ENCODE measurements at regions not wholly inside any gene's neighbourhood (a gene's known extent, or its start where the extent isn't known, plus 50 kb on each side); places are given as distances from the start of the nearest gene placed in this dataset.

DNA sequence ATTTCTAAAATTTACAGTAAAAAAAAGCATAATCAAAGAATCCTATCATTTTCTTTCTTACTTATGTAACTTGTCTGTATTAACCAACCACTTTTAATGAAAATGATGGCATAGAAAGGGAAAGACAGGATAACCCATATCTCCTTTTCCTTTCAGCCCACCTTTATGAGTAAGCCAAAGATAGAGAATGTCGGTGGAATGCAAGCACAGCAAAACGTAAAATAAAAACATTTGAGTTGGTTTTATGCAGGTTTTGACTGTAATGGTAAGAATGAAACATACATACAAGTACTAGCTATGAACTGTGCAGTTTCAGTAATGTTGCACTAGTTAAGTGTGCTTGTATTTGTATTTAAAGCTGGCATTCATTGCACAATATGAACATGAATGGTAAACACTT, 360.3 kb downstream of the FOXG1 start:
- DNase-seq: no peak

DNA sequence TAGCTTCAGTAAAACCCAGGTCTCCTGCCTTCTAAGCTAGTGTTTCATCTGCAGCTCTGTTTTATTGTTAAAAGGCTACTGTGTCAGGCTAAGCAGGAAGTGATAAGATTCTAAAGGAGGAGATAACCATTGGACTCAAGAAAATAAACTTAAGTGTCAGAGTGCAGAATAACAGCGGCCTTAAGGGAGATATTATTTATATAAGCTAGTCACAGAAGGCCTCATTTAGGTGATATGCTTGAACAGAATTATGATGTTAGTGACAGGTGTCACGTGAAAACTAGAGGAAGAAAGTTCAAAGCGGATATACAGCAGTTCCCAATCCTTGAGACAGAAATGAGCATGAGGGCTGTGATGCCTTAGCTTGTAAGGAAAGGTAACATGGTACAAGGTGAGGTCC, 373.4 kb downstream of the FOXG1 start:
- no peak for DNase-seq

DNA sequence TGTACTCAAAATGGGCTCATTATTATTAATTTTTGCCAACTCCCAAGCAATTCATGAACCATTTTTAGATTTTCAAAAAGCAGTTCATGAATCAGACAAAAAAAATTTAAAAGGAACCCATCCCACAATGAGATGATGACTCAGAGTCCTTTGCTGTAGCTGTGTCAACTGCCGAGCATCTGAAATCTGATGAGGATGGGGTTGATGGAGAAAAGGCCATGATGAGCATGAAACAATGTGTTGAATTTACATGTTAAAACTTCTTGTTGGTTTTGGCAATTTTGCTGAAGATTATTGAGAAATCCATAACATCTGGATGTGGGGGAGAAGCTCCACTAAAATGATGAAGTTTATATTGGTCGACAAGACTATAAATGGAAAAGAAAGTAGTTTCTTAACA, 378.0 kb downstream of the FOXG1 start:
- no peak for DNase-seq

DNA sequence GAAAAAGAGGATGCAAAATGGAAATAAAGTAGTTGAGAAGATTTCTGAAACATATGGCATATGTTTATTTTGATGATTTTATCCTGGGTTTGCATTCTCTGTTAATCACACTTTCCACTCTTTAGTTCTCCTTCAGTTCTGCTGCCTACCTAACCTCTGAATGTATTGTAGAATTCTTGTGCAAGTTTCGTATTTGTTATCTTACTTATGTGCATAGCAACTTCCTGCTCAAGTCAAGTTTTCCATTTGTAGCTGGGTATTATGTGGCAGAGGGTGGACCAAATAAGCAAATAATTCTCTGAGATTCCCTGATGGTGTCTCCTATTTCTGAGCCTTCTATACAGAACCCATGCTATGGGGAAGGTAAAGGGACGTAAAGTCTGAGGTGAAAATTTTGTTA, 381.6 kb downstream of the FOXG1 start:
- DNase-seq: no peak

DNA sequence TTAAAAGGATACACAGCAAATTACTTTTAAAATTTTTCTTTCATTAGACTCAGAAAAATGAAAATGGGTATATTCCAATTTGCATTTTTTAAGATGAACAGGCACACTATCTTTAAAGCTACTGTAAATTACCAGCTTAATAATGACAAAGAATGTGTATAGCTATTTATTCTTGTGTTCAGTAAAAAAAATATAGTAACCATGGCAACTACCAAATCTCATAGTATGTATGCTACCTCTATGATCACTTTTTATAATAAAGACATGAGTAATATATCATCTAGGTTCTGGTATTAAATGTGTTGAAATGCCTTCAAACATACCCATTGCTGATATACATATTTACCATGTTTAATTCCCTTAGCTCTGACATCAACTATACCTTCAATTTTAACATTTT, 383.2 kb downstream of the FOXG1 start:
- no peak for DNase-seq

DNA sequence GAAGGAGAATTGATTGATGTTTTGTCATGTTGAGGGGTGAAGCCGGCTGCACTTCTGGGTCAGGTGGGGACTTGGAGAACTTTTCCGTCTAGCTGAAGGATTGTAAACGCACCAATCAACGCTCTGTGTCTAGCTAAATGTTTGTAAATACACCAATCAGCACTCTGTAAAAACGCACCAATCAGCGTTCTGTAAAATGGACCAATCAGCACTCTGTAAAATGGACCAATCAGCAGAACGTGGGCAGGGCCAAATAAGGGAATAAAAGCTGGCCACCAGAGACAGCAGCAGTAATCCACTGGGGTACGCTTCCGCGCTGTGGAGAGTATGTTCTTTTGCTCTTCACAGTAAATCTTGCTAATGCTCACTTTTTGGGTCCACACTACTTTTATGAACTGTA, 384.1 kb downstream of the FOXG1 start:
- DNase-seq: no peak

DNA sequence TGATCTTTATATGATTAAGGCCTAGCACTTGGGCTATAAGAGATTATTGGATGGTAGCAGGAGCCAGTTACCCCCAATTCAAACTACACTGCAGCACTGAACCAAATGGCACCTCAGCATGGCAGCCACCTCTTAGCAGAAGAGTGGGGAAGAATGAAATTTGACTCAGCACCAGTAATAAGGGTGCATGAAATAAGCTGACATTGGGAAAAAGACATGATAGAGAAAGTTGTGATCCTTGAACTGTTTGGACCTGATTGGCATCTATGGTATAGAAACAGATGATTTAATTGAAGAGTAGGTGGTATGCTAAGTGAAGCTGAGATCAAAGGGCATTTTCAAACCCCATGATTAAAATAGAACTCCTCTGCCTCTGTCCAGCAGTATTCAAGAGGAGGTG, 389.5 kb downstream of the FOXG1 start:
- no peak for DNase-seq

DNA sequence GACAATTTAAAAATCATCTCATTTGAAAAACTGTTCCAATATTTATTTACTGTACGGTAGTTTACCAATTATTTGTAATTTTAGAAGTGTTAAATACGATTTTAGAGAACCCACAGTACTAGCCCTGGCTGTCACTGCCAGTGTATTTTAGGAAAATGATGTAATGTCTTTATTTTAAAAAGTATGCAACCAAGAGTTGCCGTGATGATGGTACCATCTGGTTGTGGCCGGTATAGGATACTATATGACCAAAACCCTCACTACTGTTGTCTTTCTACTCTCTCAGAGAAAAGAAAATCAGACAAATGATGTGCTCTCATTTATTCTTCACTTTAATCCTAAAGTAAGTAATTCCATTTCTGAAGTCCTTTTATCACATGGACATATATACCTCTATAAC, 395.0 kb downstream of the FOXG1 start:
- DNase-seq: no peak

DNA sequence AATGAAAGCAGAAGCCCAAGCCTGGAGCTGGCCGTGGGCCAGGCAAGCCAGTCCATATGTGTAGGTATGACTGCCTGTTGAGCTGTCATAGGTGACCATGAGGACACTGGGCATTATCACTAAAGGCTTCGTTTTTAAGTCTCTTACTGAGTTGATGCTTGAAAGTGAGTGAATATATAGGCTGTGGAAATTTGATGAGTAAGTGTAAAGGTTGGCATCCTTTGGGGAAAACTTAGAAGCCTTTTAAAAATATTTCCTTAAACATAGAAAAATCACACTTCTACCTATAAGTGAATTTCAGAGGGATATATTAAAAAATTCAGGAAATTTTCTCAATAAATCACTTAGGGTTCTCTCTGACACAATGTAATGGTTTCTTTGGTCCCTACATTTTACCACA, 396.5 kb downstream of the FOXG1 start:
- DNase-seq: no peak

DNA sequence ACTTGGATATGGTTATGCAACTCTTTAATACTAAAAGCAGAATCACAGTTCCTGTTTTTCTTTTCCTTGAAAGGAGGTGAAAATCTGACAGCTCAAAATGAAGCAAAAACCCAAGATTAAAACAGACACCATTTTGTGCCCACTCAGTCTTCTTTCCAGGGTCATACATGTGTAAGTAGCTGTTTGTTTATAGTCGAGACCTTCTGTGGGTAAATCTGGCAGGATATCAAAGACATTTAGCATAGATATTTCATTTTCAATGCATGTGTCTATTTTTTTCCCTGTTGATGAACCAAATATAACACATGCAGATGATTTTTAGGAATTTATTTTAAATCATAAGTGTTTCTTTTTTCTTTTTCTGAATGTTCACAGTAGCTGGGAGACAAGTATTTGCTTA, 398.8 kb downstream of the FOXG1 start:
- no peak for DNase-seq

DNA sequence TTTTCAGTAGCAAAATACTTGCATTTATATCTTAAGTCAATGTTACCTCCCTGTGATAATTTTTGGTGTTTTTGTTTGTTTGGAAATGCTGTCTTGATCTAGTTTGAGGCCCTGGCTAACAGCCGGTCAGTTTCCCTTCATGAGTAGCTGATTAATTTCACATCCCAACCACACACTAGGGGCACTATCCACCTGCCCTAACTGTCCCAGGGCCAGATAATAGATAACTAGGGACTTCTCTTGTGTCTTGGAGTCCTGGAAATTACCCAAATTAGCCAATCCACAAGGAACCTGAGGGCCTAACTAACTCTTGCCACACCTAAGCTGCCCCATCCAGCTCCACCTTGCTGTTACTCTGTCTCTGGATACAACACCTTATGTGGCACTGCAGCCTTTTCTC, 399.9 kb downstream of the FOXG1 start:
- DNase-seq: no peak

DNA sequence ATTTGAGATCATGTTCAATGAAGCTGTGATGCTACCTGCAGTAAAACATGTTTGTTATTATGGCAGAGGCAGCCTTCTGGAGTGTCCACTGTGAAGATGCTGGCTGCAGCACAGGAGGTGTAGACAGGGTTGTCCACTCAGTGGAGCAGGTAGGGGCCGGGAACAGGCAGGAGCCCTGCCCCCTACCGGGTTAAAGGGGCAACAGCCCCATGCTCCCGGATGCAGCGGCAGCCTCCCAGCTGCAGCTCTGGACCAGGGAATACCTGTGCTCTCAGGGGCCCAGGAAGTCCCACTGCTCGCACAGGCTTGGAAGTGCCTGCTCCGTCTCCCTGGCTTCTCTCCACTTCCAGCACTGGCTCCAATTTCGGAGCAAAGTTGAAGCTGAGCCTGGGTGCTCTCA, 401.6 kb downstream of the FOXG1 start:
- DNase-seq: no peak

DNA sequence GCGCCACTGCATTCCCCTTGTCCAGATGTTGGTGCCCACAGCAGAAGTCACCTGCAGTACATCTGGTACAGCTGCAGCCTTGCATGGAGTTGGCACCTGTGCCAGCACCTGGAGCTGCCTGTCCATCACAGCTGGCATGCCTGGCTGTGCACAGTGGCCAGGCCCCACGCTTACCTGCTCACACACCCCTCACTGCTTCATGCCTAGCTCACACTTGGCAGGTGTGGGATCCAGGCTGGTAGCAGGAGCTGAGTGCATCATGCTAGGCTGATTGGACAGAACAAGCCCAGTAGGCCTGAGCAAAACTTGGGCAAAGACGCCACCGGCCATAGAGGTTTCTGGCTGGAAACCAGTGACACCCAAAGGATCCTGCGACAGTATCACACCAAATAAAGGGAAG, 402.8 kb downstream of the FOXG1 start:
- DNase-seq: no peak

DNA sequence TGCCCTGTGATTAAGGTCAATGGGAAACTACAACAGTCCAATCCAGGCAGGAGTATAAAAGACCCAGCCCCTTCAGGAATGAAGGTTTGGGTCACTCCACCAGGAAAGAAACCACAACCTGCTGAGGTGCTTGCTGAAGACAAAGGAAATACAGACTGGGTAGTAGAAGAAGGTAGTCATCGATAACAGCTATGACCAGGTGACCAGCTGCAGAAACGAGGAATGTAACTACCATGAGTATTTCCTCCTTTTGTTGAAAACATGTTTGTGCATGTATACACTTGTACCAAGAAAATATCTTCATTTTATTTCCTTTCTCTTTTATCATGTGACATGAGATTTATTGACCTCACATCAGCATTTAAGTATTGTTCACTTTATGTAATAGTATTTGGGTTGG, 409.1 kb downstream of the FOXG1 start:
- no peak for DNase-seq

DNA sequence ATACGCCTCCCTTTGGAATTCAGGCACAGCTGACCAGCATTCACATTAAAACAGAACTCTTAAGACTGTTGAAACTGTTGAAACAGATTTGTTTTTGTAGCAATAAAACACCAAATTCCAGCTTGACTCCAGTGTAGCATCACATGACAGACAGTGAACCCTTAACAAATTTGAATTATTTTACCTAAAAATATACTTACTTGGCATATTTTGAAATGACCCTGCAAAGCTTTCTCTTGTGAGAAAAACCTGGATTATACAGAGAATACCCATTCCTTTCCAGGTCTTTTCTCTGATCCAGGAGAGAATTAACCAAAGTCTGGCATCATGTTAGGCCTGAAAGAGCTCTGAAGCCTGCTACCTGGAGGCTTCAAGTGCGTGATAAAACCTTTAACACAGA, 410.3 kb downstream of the FOXG1 start:
- no peak for DNase-seq

DNA sequence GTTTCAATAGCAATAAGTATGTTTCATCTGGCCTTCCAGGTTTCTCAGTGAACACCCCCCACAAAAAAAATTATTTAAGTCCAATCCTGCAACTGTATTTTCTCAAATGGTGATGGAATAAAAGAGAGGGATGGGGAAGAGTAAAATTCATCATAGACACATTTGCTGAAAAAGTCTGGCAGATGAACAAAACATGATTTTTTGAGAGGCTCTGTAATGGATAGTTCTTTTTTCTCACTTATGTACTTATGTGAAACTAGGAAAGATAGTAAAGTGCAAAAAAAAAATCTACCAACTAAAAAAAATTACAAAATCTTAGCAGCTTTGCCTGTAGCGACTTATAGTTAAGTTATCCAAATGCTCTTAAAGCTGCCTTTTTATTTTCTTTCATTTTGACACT, 412.4 kb downstream of the FOXG1 start:
- DNase-seq: no peak

DNA sequence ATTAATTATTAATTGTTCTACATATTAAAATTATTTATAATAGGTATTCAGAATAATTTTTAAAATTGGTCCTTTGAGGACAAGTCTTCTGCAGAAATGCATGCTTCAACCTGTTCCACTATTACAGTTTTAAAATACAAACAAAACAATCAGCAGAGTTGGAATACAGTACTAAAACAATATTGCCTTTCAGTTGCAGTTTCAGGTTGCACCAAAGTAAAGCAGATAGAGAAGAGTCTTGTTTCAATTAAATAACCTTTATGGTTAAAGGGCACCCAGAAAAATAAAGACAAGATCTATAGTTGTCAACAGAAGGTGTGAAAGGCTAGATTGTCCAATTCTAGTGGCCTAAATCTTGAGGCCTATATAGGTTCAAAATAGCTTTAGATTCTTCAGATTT, 424.5 kb downstream of the FOXG1 start:
- DNase-seq: no peak

DNA sequence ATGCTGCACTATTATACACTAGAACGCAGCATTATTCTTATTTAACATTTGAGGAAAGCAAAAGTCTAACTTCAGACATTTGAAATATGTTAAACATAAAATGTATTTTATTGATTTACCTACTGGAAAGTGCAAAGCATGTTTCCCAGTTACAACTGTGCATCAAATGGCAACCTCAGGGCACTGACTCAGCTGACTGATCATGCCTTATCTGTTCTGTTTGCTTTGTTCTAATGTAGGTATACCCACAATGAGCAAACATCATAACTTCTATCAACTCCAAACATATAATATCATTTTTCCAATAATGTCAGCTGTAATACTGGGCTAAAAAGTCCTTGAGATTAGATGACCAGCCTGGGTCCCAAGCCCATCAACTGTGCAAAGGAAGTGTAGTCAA, 431.0 kb downstream of the FOXG1 start:
- no peak for DNase-seq

DNA sequence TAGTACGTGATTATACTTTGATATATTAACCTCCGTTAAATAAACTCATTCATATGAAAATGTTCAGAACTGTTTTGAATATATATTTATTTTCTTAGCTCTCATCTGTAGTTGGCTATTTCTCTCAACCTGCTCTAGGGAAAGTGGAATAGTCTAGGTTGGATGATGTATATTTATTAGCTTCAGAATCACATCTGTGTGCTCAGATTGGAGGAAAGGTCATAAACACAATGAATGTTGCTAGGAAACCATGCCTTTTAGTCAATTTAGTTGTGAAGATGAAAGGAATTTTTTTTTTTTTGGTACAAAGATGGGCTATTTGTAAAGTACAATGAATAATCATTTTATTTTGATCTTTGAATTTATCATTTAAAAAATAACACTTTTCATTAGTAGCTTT, 439.1 kb downstream of the FOXG1 start:
- DNase-seq: no peak

DNA sequence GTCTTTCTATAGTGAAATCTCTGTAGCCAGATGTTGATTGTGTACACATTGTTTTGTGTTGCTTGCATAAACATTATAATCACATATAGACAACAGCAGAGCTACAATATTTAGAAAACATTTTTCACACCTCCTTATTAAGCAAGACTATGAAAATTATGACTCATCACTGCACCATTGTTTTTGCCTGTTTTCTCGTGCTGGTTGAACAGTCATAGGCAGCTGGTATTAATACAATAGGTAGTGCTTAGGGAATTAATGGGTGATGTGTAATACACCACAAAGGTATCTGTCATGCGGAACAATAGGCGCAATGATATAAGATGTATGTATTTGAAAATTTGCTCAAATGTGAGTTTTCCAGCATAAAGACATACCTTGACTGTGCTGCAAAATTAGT, 449.3 kb downstream of the FOXG1 start:
- DNase-seq: no peak

DNA sequence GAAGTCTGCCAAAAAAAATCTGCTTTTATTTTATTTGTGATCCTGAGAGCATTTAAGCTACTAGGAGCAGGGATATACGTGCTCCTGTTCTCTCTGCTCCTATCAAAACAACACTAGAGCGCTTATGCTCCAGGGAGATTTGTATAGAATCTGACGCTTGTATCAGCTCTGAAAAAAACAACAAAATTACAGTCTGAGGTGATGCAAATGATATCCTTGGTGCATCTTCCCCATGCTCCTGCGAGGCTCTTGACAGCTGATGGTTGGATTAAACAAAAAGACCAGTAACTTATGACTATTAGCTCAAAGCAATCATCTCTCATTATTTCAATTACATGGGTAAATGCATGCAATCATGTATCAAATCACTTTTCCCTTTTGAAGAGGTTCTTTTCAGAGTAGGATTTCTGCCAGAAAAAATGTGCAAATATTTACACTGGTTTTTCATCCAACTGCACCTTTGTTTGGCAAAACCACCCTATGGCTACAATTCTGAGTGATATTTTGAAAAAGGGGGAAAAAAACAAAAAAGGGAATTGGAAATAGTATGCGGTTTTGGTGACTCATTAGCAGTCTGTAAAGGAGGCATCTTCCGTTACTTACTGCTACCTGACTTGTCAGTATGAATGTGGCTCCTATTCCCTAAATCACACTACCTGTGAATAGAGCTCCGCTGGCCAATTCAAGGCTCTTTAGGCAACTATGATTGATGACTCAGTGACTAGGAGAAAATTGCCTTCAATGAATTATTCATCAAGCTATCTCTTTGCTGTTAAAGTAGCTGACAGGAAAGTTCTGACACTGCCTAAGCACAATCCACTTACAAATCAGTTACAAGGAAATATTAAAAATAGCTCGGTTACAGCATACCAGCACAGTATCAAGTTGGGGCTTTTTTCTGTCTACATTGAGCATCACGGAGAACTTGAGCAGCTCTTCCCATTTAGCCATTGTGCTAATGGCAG, 450.0 kb downstream of the FOXG1 start:
- DNase-seq: no peak

DNA sequence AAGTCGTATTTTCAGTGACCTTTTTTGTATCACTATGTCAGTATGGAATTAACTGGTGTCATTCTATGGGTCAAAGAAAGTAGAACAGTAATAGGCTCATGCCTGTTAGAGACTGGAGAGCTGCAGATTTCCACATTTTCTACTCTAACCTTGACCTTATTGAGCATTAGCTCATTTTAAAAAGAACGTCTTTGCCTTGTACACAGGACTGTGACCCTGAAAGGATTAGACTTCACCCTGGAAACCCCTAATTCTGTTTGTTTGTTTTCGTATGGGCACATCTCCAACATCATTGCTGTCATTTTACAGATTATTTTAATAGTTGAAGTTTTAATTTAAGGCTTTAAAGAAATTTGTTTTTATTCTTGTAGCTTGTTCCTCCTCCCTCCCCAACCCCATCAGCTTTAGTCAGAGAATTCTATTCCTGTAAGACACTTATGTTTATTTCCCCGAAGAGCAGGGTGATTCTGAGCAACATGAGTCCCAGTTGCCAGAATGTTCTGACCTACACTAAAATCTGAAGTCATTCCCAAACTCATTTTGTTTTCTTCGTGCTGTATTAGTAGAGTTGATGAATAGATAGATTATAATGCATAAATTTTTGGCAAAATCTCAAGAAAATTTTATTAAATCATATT, 451.3 kb downstream of the FOXG1 start:
- DNase-seq: no peak

DNA sequence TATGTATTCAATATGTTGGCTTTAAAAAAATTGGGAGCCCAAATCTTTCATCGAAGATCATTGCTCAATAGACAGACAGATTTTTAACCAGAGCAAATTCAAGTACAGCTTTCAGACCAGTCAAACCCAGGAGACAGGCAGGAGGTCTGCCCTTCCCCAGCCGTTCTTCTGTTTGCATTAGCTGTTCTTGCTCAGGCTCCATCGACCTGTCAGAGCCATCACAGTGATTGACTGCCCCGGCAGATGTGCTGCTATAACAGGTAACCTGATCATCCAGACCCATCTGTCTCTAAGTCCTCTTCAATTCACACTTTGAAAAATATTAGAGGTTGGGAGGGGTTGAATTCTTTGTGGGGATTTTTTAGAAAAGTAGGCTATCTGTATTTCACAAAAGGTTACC, 453.5 kb downstream of the FOXG1 start:
- no peak for DNase-seq

DNA sequence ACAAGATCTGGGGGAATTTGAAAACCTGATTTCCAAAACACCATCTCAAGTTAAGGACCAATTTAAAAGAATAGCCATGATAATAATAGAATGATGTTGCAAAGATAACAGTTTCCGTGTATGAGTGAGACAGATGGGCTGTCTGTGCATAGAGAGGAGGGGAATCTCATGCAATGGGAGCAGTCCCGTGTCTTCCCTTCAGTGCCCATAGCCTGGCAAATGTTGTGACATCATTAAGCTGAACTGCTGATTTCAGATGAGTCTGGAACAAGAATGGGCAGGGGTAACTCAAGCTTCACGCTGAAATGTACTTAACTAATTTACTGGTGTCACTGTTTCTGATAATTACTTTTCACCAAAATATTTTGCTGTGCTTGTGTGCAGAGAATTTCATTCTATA, 454.0 kb downstream of the FOXG1 start:
- DNase-seq: no peak

DNA sequence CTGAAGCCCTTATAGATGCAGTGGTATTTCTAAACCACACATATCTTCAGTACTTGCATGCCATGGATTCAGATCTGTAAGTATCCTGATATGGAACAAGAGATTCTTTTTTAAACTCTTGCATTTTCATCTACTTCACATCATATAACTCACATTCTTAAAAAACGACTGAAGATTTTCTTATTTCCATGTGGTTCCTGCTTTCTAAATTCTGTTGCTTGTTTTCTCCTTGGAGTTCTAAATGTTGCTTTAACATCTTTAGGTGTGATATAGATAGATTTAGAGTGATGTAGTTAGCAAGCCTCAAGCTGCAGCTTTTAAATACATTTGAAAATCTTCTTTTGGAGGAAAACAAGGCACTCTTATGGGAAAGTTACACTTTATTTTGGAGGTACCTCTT, 455.4 kb downstream of the FOXG1 start:
- DNase-seq: no peak
